ENCODE measurements at regions not wholly inside any gene's neighbourhood (a gene's known extent, or its start where the extent isn't known, plus 50 kb on each side); places are given as distances from the start of the nearest gene placed in this dataset.
"Not testable (repeated sequence)": the region's sequence is repeated elsewhere in the genome, so short reads cannot be mapped to it uniquely, and the experiment has no call there.

GRCh38 chr6:163715846-163716245, 301.3 kb downstream of the QKI start:
- DNase-seq (ENCODE audit: low read depth in 1 of 2, low spot score in 1 of 2), result no peak

GRCh38 chr6:163714179-163714578, 299.7 kb downstream of the QKI start:
- DNase-seq (ENCODE audit: low read depth in 1 of 2, low spot score in 1 of 2), result no peak

- no peak for DNase-seq (ENCODE audit: low read depth in 1 of 2, low spot score in 1 of 2)
These were observed 298.5 kb downstream of the QKI start for GRCh38 chr6:163712981-163713380.

DNA sequence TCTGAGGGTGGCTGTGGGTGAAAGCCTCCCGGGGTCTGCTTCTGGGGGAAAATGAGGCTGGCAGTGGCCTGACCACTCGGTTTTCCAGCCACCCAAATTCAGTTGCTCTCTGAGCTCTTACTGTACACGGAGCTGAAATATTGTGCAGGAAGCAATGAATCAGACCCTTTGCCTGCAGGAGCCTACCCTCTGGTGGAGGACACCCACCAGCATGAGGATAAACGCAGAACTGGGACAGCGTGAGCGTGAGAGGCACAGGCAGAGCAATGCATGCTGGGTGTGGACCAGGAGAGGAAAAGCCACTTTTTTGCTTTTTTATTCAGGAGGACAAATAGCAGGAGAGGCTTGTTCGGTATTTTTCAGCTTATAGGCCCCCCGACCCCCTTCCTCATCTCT, 298.0 kb downstream of the QKI start:
- DNase-seq (ENCODE audit: low read depth in 1 of 2, low spot score in 1 of 2), result no peak

- no peak for DNase-seq (ENCODE audit: low read depth in 1 of 2, low spot score in 1 of 2)
These were observed 297.4 kb downstream of the QKI start for GRCh38 chr6:163711615-163712565.

DNA sequence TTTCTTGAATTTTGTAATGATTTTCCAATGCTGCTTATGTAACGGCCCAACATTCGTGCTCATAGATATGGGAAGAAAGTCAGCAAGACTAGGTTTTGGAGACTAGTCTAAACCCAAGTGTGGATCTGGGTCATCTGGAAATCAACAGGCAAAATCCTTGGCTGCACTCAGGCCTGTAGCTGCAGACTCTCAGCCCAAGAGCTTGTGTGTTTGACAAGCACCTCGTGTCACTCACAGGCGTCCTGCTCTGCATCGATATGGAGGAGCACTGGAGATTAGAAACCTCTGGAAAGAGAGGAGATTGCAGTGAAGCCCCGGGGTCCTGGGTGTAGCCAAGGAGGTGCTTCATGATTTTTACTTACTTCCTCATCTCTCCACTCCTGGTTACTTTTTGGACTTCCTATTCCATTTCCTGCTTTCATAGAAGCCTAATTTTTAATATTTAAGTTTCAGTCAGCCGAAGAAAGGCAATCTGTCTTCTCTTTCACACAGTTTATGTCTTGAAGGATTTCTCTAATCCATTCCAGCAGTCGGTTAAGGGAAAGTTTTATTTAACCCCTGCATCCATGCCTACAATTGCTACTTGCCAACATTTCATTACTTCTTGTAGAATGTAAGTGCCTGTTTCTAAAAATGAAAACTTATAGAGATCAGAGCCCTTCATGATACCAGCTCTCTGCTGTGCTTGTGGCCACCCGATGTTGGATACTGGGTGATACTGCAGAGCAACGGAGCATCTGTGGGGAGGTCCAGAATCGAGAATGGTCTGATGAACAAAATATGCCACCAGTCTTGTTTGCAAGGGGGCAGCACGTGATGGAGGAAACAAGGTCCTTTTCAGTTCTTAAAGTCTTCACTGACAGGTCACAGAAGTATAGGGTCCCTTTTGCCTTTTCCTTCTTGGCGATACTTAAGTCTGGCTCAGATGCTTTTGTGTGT, 296.3 kb downstream of the QKI start:
- no peak for DNase-seq (ENCODE audit: low read depth in 1 of 2, low spot score in 1 of 2)

- DNase-seq (ENCODE audit: low read depth in 1 of 2, low spot score in 1 of 2), result no peak
These were observed 295.2 kb downstream of the QKI start for GRCh38 chr6:163709693-163710092.

- DNase-seq (ENCODE audit: low read depth in 1 of 2, low spot score in 1 of 2), result no peak
These were observed 294.7 kb downstream of the QKI start for GRCh38 chr6:163709255-163709654.

DNA sequence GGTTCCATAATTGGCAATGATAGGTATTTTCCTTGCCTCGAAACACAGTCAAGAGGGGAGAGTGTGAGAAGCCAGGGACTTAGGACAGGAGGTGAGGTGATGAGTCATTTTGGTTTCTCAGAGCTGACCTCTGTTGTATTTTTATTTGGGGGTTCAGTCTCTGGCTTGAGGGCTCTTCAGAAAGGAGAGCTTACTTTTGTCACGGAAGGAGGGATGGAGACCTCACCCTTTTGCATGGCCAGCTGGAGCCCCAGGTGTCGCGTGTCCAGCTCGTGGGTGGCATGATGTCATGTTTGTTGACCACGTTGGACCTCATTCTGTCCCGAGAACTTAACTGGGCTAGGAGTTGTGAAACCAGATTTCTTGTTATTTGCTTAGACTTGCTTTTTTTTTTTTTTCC, 293.9 kb downstream of the QKI start:
- no peak for DNase-seq (ENCODE audit: low read depth in 1 of 2, low spot score in 1 of 2)

DNA sequence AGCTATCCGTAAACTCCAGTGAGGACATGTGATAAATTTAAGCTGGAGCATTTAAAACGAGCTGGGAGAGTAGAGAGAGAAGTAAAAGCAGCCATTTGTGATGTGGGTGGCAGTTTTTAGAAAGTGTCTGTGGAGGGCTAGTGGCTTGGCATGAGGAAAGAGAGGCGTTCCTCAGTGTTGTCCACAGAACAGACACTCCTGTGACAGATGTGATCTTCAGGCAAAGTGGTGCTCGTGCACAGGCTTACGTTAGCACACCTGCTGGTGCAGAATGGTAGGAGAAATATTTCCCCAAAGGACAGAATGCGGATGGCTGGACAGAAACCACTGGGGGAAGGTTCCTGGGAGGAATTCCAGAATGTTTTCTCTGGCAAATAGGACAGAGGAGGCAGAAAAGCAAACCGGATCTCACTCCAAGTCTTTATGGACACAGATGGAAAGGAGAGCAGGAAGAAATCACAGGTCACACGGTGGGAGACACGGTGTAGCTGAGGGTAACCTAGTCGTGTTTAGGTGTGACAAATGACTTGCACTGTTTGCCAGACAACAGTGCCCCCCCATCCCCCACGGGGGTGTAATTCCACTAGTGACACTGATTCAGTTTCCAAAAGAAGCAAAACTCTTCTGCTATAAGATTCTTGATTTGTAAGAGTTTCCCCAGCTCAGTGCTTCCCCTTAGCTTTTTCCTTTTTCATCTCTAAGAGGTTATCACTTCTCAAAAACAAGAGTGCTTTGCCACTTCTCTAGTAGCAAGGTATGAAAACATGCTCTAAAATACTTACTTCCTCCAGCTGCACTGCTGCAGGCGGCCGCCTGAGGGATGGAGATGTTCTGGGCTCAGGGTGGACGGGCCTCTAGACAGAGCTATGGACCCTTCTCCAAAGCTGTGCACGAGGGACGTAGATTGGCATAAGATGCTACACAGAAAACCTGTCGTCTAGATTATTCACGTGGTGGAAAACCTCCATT, 293.2 kb downstream of the QKI start:
- no peak for DNase-seq (ENCODE audit: low read depth in 1 of 2, low spot score in 1 of 2)

DNA sequence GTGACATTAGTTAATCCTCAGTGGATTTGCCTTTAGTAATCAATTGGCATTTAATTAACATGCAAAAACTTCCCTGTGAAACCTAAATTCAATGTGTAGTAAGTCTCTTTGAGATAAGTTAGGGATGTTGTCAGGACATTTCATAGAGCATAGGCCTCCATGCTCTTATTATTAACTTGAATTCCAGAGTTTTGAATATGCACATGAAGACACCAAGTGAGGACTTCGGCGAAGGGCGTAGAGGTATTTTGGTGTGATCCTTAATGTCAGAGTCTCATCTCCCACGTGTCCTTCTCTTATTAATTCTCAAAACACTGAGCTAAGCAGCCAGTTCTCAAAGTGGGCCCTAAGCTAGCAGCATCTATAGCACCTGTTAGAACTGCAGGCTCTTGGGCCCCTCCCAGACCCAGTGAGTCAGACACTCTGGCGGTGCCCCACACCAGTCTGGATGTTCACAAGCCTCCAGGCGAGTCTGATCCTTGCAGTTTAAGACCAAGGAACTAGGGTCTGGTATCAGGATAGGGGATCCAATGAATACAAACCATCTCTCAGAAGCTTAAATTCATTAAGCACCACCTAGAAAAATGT, 292.1 kb downstream of the QKI start:
- no peak for DNase-seq (ENCODE audit: low read depth in 1 of 2, low spot score in 1 of 2)

GRCh38 chr6:163705923-163706322, 291.4 kb downstream of the QKI start:
- no peak for DNase-seq (ENCODE audit: low read depth in 1 of 2, low spot score in 1 of 2)

- DNase-seq (ENCODE audit: low read depth in 1 of 2, low spot score in 1 of 2), result no peak
These were observed 288.2 kb downstream of the QKI start for GRCh38 chr6:163702736-163703135.

- no peak for DNase-seq (ENCODE audit: low read depth in 1 of 2, low spot score in 1 of 2)
These were observed 287.2 kb downstream of the QKI start for GRCh38 chr6:163701762-163702161.

GRCh38 chr6:163698086-163698485, 283.6 kb downstream of the QKI start:
- DNase-seq (ENCODE audit: low read depth in 1 of 2, low spot score in 1 of 2), result no peak

DNA sequence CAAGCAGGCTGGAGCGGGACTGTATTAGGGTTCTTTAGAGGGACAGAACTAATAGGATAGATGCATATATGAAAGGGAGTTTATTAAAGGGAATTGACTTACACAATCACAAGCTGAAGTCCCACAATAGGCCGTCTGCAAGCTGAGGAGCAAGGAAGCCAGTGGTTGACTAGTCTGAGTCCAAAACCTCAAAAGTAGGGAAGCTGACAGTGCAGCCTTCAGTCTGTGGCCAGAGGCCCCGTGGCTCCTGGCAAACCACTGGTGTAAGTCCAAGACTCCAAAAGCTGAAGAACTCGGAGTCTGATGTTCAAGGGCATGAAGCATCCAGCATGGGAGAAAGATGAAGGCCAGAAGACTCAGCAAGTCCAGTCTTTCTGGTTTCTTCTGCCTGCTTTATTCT, 281.8 kb downstream of the QKI start:
- not testable (repeated sequence) for DNase-seq (ENCODE audit: low read depth in 1 of 2, low spot score in 1 of 2)

DNA sequence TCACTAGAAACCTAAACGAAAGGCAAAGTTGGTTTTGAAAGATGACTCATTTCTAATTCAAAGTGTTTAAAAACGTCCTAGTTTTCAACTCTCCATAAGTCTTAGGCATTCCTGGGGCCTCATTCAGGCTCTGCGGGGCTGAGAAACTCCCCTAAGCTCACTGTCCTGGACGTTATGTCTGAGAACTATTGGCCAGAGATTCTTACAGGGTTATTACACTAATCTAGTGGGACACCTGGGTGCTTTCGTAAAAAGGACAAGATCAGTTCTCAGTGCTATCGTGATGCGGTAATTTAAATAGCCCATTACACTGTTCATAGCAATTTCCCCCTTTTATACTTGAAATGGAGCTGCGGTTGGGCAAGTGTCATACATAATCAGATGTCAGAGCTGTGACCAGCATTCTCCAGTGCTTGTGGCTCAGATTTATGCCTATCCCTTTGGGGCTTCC, 280.9 kb downstream of the QKI start:
- no peak for DNase-seq (ENCODE audit: low read depth in 1 of 2, low spot score in 1 of 2)

GRCh38 chr6:163694988-163695398, 280.5 kb downstream of the QKI start:
- DNase-seq (ENCODE audit: low read depth in 1 of 2, low spot score in 1 of 2), result no peak

DNA sequence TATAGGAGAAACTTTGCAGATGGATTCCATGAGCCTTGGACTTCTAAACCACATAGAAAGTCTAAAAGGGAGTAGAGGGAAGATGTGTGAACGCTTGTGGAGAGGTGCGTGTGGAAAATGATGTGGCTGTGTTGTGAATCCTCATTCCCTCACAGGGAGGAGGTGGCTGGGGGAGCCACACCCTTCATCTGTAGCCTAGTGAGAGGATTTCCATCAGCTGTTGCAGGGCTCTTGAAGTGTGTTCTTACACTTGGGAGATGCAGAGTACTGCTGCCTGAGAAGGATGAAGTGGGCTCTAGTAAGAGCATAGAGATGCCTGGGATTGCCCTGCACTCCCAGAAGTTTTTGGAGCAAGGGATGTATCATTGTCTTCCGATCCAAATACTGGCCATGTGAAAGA, 279.6 kb downstream of the QKI start:
- no peak for DNase-seq (ENCODE audit: low read depth in 1 of 2, low spot score in 1 of 2)

DNA sequence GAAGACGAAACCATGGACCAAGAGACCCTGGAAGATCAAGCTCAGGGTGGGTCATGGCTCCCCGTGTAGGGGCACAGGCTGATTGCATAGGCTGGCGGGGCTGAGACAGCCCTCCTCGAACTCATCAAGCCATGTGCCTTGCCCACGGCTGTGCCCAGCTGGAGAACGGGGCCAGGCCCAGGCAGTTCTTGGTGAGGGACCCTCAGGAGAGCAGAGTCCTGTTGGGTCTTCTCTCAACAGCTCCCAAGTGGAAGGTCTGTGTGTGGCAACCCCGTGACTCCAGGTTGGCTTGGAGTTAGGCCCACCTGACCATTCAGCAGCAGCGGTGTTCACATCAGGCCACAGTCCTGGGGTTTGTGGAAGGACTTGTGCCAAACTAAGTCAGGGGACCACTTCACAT, 276.5 kb downstream of the QKI start:
- no peak for DNase-seq (ENCODE audit: low read depth in 1 of 2, low spot score in 1 of 2)
